HG03103 (cell line): ENCODE measurements at regions not wholly inside any gene's neighbourhood (a gene's known extent, or its start where the extent isn't known, plus 50 kb on each side); places are given as distances from the start of the nearest gene placed in this dataset.

ENCODE experiments used
- ATAC-seq: cut with Tn5 transposase; IDR thresholded peaks from one replicate; pipeline ENCODE4 v1.9.1; 2021; ENCODE audit warnings: low read depth; ENCODE audit not compliant: unreplicated experiment

- no peak for ATAC-seq
Measured at GRCh38 chr1:117798550-117798949, 130.9 kb downstream of the GDAP2 start.

DNA sequence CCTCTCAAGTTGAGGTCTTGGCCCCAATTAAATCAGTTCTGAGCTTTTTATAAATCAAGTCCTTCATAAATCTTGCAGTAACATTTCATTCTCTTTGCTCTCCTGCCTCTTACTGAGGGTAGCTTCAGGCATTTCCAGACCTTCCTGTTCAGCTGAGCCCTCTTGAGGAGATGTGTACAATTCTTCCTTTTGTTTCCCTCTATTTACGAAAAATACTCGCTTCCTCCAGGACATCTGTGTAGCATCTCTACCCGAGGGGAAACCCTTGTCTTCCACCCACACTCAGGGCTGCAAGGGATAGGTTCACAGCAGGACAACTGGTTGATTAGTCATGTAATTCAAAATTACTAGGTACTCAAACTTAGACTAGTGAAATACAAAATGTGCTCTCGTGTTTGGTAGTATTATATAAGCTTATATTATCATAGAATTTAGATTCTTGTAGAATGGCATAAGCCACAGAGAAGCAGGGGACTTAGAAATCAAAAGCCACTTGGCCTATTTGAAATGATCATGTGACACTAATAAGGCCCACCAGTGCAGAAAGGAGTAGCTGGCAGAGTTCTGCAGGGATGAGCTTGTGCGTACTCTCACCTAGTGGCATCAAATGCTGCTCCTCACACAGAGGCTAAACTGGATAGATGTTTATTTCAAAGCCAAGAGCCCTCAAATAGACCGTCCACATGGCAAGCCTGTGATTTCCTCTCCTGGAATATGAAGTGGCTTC lies 126.7 kb downstream of the GDAP2 start:
- ATAC-seq: no peak

DNA sequence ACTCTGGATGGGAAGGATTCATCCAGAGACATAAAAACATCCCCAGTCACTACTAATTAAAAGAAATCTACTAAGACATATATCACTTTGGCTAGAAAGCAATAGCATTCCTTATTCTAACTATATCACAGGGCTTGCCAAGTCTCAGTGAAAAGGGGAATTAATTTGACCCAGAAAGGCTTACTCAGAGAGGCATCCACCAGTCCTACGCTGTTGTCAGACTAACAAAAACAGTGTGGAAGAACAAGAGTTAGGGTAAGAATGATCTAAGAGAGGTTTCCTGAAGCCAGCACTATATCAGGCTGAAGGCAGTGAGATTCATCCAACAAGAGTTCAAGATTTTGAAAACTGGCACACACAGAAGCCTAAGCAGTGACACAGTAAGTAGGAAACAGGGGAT lies 126.1 kb downstream of the GDAP2 start:
- ATAC-seq: no peak

GRCh38 chr1:117809764-117810163 lies 119.7 kb downstream of the GDAP2 start:
- no peak for ATAC-seq

DNA sequence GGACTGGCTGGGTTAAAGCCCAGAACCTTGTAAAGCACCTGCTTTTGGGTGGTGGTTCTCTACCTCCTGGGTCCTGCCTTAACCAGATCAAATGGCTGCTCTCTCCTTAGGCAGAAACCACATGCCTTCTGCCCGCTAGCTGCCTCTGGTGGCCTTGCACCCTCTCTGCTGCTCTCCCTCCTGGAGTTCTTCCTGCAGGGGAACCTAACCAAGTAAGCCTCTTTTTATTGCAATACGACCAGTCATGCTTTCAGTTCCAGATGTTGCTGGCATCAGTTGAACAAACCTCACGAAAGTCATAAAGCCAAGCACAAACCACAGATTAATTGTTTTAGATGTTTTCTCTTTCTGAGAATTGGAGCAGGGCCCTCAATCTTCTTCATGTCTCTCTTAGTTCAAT lies 118.9 kb downstream of the GDAP2 start:
- no peak for ATAC-seq

- ATAC-seq: no peak
Measured at GRCh38 chr1:117812869-117813511, 116.4 kb downstream of the GDAP2 start.
